IMR-90 (cell line): ENCODE measurements at regions not wholly inside any gene's neighbourhood (a gene's known extent, or its start where the extent isn't known, plus 50 kb on each side); places are given as distances from the start of the nearest gene placed in this dataset.

Source experiments
- ATAC-seq: fragments of 200-7000 bp; cut with Tn5 transposase; 2 replicates; pipeline ENCODE4 v1.9.1; 2020; ENCODE audit warnings: low read depth, mild to moderate bottlenecking, moderate library complexity
- BruUV-seq: library from RNA; stranded (reverse); fragments of 400-500 nt; replicated peaks from 2 replicates; lab custom pipeline; 2021; lab: Mats Ljungman, UMichigan
- CTCF ChIA-PET: fragments of 300-600 bp; formaldehyde crosslinking; extraction: SDS; loops from one replicate; lab custom pipeline; 2021; ENCODE audit warnings: antibody characterized with exemption; lab: Yijun Ruan, JAX
- POLR2A ChIA-PET: fragments of 300-600 bp; sonication (Branson Sonifier 250); formaldehyde crosslinking; loops from one replicate; lab custom pipeline; 2022; ENCODE audit warnings: antibody characterized with exemption; ENCODE audit not compliant: unreplicated experiment; lab: Charles Lee
- DNase-seq: peaks from one replicate; pipeline ENCODE4 v3.0.0; 2013
- H2AFZ ChIP-seq: replicated peaks from 2 replicates; pipeline ENCODE3; 2013; ENCODE audit warnings: low read length, mild to moderate bottlenecking; ENCODE audit not compliant: poor library complexity
- H2AK5ac ChIP-seq: 2 replicates; pipeline ENCODE4 v1.6.1; 2013; ENCODE audit warnings: low read depth, low read length, inconsistent platforms
- H2AK9ac ChIP-seq: replicated peaks from 2 replicates; pipeline ENCODE3; 2013; ENCODE audit warnings: mild to moderate bottlenecking, low read depth, low read length, moderate library complexity; ENCODE audit not compliant: poor library complexity
- H2BK120ac ChIP-seq: 2 replicates; pipeline ENCODE4 v1.6.1; 2013; ENCODE audit warnings: low read depth, low read length, inconsistent platforms
- H2BK15ac ChIP-seq: 3 replicates; pipeline ENCODE4 v1.6.1; 2013; ENCODE audit warnings: low read depth, low read length, inconsistent platforms
- H2BK20ac ChIP-seq: 2 replicates; pipeline ENCODE4 v1.6.1; 2013; ENCODE audit warnings: low read depth, mild to moderate bottlenecking, inconsistent platforms, low read length, moderate library complexity
- H2BK5ac ChIP-seq: 2 replicates; pipeline ENCODE4 v1.6.1; 2013; ENCODE audit warnings: mild to moderate bottlenecking, low read depth, low read length, inconsistent platforms; ENCODE audit not compliant: poor library complexity, severe bottlenecking
- H3K14ac ChIP-seq: replicated peaks from 2 replicates; pipeline ENCODE4 v1.6.1; 2013; ENCODE audit warnings: low read depth, low read length, inconsistent platforms
- H3K18ac ChIP-seq: 2 replicates; pipeline ENCODE4 v1.6.1; 2013; ENCODE audit warnings: low read depth, low read length, control low read depth
- H3K23ac ChIP-seq: 2 replicates; pipeline ENCODE4 v1.6.1; 2013; ENCODE audit warnings: low read depth, low read length, inconsistent platforms
- H3K27ac ChIP-seq: 2 replicates; pipeline ENCODE4 v1.5.1; 2013; ENCODE audit warnings: mild to moderate bottlenecking, control low read depth, low read length; ENCODE audit not compliant: insufficient read depth
- H3K27me3 ChIP-seq: 2 replicates; pipeline ENCODE4 v1.6.1; 2013; ENCODE audit warnings: low read length; ENCODE audit not compliant: control insufficient read depth, insufficient read depth
- H3K36me3 ChIP-seq: 2 replicates; pipeline ENCODE4 v1.6.1; 2013; ENCODE audit warnings: low read length, mixed read lengths; ENCODE audit not compliant: control insufficient read depth, insufficient read depth
- H3K4ac ChIP-seq: 2 replicates; pipeline ENCODE4 v1.6.1; 2013; ENCODE audit warnings: low read depth, low read length, inconsistent platforms
- H3K4me1 ChIP-seq: 2 replicates; pipeline ENCODE4 v1.6.1; 2013; ENCODE audit warnings: low read length, mixed read lengths; ENCODE audit not compliant: control insufficient read depth, insufficient read depth
- H3K4me2 ChIP-seq: 2 replicates; pipeline ENCODE4 v1.6.1; 2013; ENCODE audit warnings: low read depth, mild to moderate bottlenecking, control low read depth, low read length, moderate library complexity
- H3K4me3 ChIP-seq: 2 replicates; pipeline ENCODE4 v1.5.1; 2013; ENCODE audit warnings: low read depth, mild to moderate bottlenecking, control low read depth, low read length, moderate library complexity; ENCODE audit not compliant: insufficient read depth
- H3K56ac ChIP-seq: 2 replicates; pipeline ENCODE4 v1.6.1; 2013; ENCODE audit warnings: low read length, inconsistent platforms; ENCODE audit not compliant: insufficient read depth; ENCODE audit errors: extremely low read depth
- H3K79me1 ChIP-seq, 2 experiments: 2 replicates each; pipeline ENCODE4 v1.6.1; 2013; ENCODE audit warnings: low read length in 2 of 2, inconsistent platforms in 1 of 2, low read depth in 1 of 2
- H3K9ac ChIP-seq: 2 replicates; pipeline ENCODE4 v1.6.1; 2013; ENCODE audit warnings: low read depth, low read length, control low read depth
- H3K9me1 ChIP-seq: 2 replicates; pipeline ENCODE4 v1.6.1; 2013; ENCODE audit warnings: low read length, inconsistent platforms; ENCODE audit not compliant: insufficient read depth
- H3K9me3 ChIP-seq: 2 replicates; pipeline ENCODE4 v1.6.1; 2013; ENCODE audit warnings: low read length; ENCODE audit not compliant: control insufficient read depth, insufficient read depth
- H4K20me1 ChIP-seq: 2 replicates; pipeline ENCODE4 v1.6.1; 2013; ENCODE audit warnings: low read length, inconsistent platforms; ENCODE audit not compliant: insufficient read depth
- H4K5ac ChIP-seq: 2 replicates; pipeline ENCODE4 v1.6.1; 2013; ENCODE audit warnings: mild to moderate bottlenecking, low read depth, low read length, control low read depth
- H4K8ac ChIP-seq, 2 experiments: 2 replicates each; pipeline ENCODE4 v1.6.1; 2013; ENCODE audit warnings: low read depth in 2 of 2, low read length in 2 of 2, control low read depth in 1 of 2, inconsistent platforms in 1 of 2
- H4K91ac ChIP-seq: 2 replicates; pipeline ENCODE4 v1.6.1; 2013; ENCODE audit warnings: low read depth, low read length, inconsistent platforms; ENCODE audit not compliant: insufficient read depth
- FOS ChIP-seq: fragments of 150-350 bp; IDR thresholded peaks from 2 replicates; pipeline ENCODE4 v1.6.1; 2016; ENCODE audit warnings: low read depth, low read length
- MXI1 ChIP-seq: IDR thresholded peaks from 2 replicates; pipeline ENCODE4 v1.6.1; 2012; ENCODE audit warnings: low read depth, mild to moderate bottlenecking, low read length, moderate library complexity, borderline replicate concordance
- NFE2L2 ChIP-seq: fragments of 150-350 bp; IDR thresholded peaks from 2 replicates; pipeline ENCODE4 v1.6.1; 2016; ENCODE audit warnings: low read depth, mild to moderate bottlenecking, low read length
- POLR2A ChIP-seq: IDR thresholded peaks from 2 replicates; pipeline ENCODE4 v1.6.1; 2012; ENCODE audit warnings: mild to moderate bottlenecking, low read depth, low read length
- RAD21 ChIP-seq: IDR thresholded peaks from 2 replicates; pipeline ENCODE4 v1.6.1; 2012; ENCODE audit warnings: low read length, improper control_type of control experiment
- WGBS, 2 experiments: methylation state at CpG; one replicate each; pipeline versions ENCODE4 v1.1.5 to v1.1.7; 2013; ENCODE audit warnings: missing lambda C conversion rate in 2 of 2; ENCODE audit not compliant: insufficient read length in 1 of 2; ENCODE audit errors: extremely low coverage in 2 of 2; 5-methylcytosine and 5-hydroxymethylcytosine counted together
- dilution Hi-C: fragments of 300-500 bp; cut with HindIII; formaldehyde crosslinking; loops from one replicate; pipeline ENCODE4 v1.14.3; 2018; ENCODE audit warnings: low sequenced_read_pairs; ENCODE audit not compliant: unreplicated experiment
- in situ Hi-C: fragments of 300-500 bp; cut with MboI; formaldehyde crosslinking; loops from 3 replicates; pipeline ENCODE4 v1.14.3; 2019; ENCODE audit warnings: low sequenced_read_pairs, inconsistent platforms, mixed read lengths
- intact Hi-C: fragments of 100-400 bp; cut with micrococcal nuclease; formaldehyde crosslinking; loops from 2 replicates; pipeline ENCODE4 v1.10.0; 2022

DNA sequence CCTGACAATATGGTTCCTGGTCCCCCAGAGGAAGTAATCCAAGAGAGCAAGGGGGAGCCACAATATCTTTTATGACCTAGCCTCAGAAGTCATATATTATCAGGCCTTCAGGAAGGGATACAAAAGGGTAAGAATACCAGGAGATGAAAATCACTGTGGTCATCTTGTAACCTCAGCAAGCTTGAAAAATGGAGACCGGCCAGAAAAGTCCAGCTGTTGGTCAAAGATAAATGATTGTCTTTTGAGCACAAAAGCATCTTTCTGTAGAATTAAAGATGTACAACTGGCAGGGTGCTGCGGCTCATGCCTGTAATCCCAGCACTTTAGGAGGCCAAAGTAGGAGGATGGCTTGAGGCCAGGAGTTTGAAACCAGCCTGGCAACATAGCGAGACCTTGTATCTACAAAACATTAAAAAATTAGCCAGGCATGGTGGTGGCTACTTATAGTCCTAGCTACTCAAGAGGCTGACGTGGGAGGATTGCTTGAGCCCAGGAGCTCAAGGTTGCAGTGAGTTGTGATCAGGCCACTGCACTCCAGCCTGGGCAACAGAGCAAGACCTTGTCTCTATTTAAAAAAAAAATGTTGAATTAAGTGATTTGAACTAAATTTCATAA lies 118.0 kb upstream of the MARCKS start:
- dilution Hi-C loops = no loop called here

More for the DNA sequence above, 118.0 kb upstream of the MARCKS start:
- no peak overlapping the region for H2BK5ac ChIP-seq
- no peak overlapping the region for H3K14ac ChIP-seq
- no peak for ATAC-seq
- no peak overlapping the region for H4K8ac ChIP-seq
- no peak overlapping the region for H4K5ac ChIP-seq
- H2BK20ac ChIP-seq = no peak overlapping the region
- no peaks in the 10 kb centered on the region for H3K4me1 ChIP-seq
- H2BK120ac ChIP-seq = no peak overlapping the region
- no peak overlapping the region for H2AK5ac ChIP-seq
- no peak overlapping the region for H3K9ac ChIP-seq
- no peak overlapping the region for H3K56ac ChIP-seq
- H3K4ac ChIP-seq = no peak overlapping the region
- intact Hi-C loops (no loop called here), in situ Hi-C loops (no loop called here)
- TF ChIP-seq MXI1 = no peak
- no peak for TF ChIP-seq POLR2A
- TF ChIP-seq FOS = no peak
- TF ChIP-seq NFE2L2 = no peak
- TF ChIP-seq RAD21 = no peak
- H3K27ac ChIP-seq = no peak overlapping the region
- no peak overlapping the region for H4K91ac ChIP-seq
- H3K18ac ChIP-seq = no peak overlapping the region
- CTCF ChIA-PET = interaction anchor here (0.6 kb wide), 1 partner anchor 163 kb away, joined by 3 read pairs; no protein-coding TSS in a partner anchor
- no peak for DNase-seq
- no TSS peak for BruUV-seq
- POLR2A ChIA-PET = no interaction called here
- H3K36me3 ChIP-seq = no peaks in the 10 kb centered on the region
- no peak overlapping the region for H2AFZ ChIP-seq
- H2BK15ac ChIP-seq = no peak overlapping the region
- H4K20me1 ChIP-seq = no peaks in the 10 kb centered on the region
- no peaks in the 10 kb centered on the region for H3K79me1 ChIP-seq
- H3K9me1 ChIP-seq = no peaks in the 10 kb centered on the region
- H3K23ac ChIP-seq = no peak overlapping the region
- no peak overlapping the region for H3K4me2 ChIP-seq
- H3K4me3 ChIP-seq = no peak overlapping the region
- H3K27me3 ChIP-seq = no peaks in the 10 kb centered on the region; the same call in 1 of the 2 replicates
- 88% methylated on average over 1 of the region's 4 CpGs; no CpG with 5 or more reads in 1 of the 2 experiments for WGBS, 2 experiments
- no peaks in the 10 kb centered on the region for H3K9me3 ChIP-seq
- no peak overlapping the region for H2AK9ac ChIP-seq
